ENCODE measurements at regions not wholly inside any gene's neighbourhood (a gene's known extent, or its start where the extent isn't known, plus 50 kb on each side); places are given as distances from the start of the nearest gene placed in this dataset.

GRCh38 chr9:79902825-79903600 lies 331.2 kb downstream of the TLE4 start:
- CTCF ChIA-PET = no interaction called here
- in situ Hi-C loops (cut with HindIII; ENCODE audit: low pct_unique_long_range_greater_than_20kb, low sequenced_read_pairs) = no loop called here
- no peaks in the 10 kb centered on the region for H3K27me3 ChIP-seq (ENCODE audit: control insufficient read depth, insufficient read depth, low read length)
- intact Hi-C loops (cut with micrococcal nuclease; ENCODE audit: unreplicated experiment) = no loop called here
- DNase-seq (ENCODE audit: low read depth, low spot score) (no peak), ATAC-seq (no peak)
- POLR2A ChIA-PET = interaction anchor here (0.6 kb wide), 1 partner anchor 1039 kb away, joined by 3 read pairs; no protein-coding TSS in a partner anchor
- BruUV-seq (replicated peaks) = no TSS peak
- H3K27ac ChIP-seq (ENCODE audit: low read length) = no peak overlapping the region
- H3K9me3 ChIP-seq (ENCODE audit: control insufficient read depth, insufficient read depth, low read depth, low read length) = no peaks in the 10 kb centered on the region
- H3K4me3 ChIP-seq (ENCODE audit: low read depth in 2 of 2, low read length in 2 of 2) = no peak overlapping the region
- H3K4me1 ChIP-seq (ENCODE audit: control insufficient read depth, insufficient read depth, low read length) = no peaks in the 10 kb centered on the region
- H3K36me3 ChIP-seq (ENCODE audit: control insufficient read depth, insufficient read depth, low read length) = no peaks in the 10 kb centered on the region
- TF ChIP-seq POLR2AphosphoS5 (IDR thresholded peaks at IDR 0.05; ENCODE audit: low read depth, low read length) = no peak
- no peak for TF ChIP-seq REST (IDR thresholded peaks at IDR 0.05; ENCODE audit: insufficient read depth in 1 of 2, low read depth in 2 of 2, low read length in 1 of 2)
- no peak for TF ChIP-seq CTCF (IDR thresholded peaks at IDR 0.05)
- no peak for TF ChIP-seq SIN3A (IDR thresholded peaks at IDR 0.05; ENCODE audit: borderline replicate concordance, insufficient read depth, low read depth, low read length)
- no peak for TF ChIP-seq TCF7L2 (IDR thresholded peaks at IDR 0.05; ENCODE audit: low read depth, low read length)

GRCh38 chr9:79900754-79901153 lies 329.0 kb downstream of the TLE4 start:
- TF ChIP-seq CTCF (IDR thresholded peaks at IDR 0.05) = no peak
- no peak for TF ChIP-seq POLR2AphosphoS5 (IDR thresholded peaks at IDR 0.05; ENCODE audit: low read depth, low read length)
- TF ChIP-seq SIN3A (IDR thresholded peaks at IDR 0.05; ENCODE audit: borderline replicate concordance, insufficient read depth, low read depth, low read length) = no peak
- no peak for TF ChIP-seq TCF7L2 (IDR thresholded peaks at IDR 0.05; ENCODE audit: low read depth, low read length)
- TF ChIP-seq REST (IDR thresholded peaks at IDR 0.05; ENCODE audit: insufficient read depth in 1 of 2, low read depth in 2 of 2, low read length in 1 of 2) = no peak
- ChIA-PET CTCF (no interaction called here), POLR2A (no interaction called here)
- no peaks in the 10 kb centered on the region for H3K9me3 ChIP-seq (ENCODE audit: control insufficient read depth, insufficient read depth, low read depth, low read length)
- no TSS peak for BruUV-seq (replicated peaks)
- no peaks in the 10 kb centered on the region for H3K4me1 ChIP-seq (ENCODE audit: control insufficient read depth, insufficient read depth, low read length)
- intact Hi-C loops (cut with micrococcal nuclease; ENCODE audit: unreplicated experiment) (no loop called here), in situ Hi-C loops (cut with HindIII; ENCODE audit: low pct_unique_long_range_greater_than_20kb, low sequenced_read_pairs) (no loop called here)
- no peak overlapping the region for H3K27ac ChIP-seq (ENCODE audit: low read length)
- no peak overlapping the region for H3K4me3 ChIP-seq (ENCODE audit: low read depth in 2 of 2, low read length in 2 of 2)
- H3K27me3 ChIP-seq (ENCODE audit: control insufficient read depth, insufficient read depth, low read length) = no peaks in the 10 kb centered on the region
- ATAC-seq = no peak
- DNase-seq (ENCODE audit: low read depth, low spot score) = no peak
- H3K36me3 ChIP-seq (ENCODE audit: control insufficient read depth, insufficient read depth, low read length) = no peaks in the 10 kb centered on the region

Measured in Panc1 (cell line).